OCI-LY7 (cell line): ENCODE measurements at regions not wholly inside any gene's neighbourhood (a gene's known extent, or its start where the extent isn't known, plus 50 kb on each side); places are given as distances from the start of the nearest gene placed in this dataset.
"Not testable (repeated sequence)": the region's sequence is repeated elsewhere in the genome, so short reads cannot be mapped to it uniquely, and the experiment has no call there.

ENCODE experiments used
- BruUV-seq: library from RNA; stranded (reverse); fragments of 400-500 nt; replicated peaks from 2 replicates; lab custom pipeline; 2021; lab: Mats Ljungman, UMichigan
- CTCF ChIA-PET: fragments of 300-600 bp; sonication (Branson Sonifier 250); formaldehyde crosslinking; loops from one replicate; lab custom pipeline; 2022; ENCODE audit warnings: antibody characterized with exemption; ENCODE audit not compliant: unreplicated experiment; lab: Charles Lee
- POLR2A ChIA-PET: fragments of 300-600 bp; sonication (Branson Sonifier 250); formaldehyde crosslinking; loops from one replicate; lab custom pipeline; 2022; ENCODE audit warnings: antibody characterized with exemption; lab: Charles Lee
- DNase-seq: peaks from one replicate; pipeline ENCODE4 v3.0.0-alpha.2; 2015; ENCODE audit warnings: low spot score
- H2AFZ ChIP-seq: fragments of 200-600 bp; sonication (generic), shearing (Covaris generic); 2 replicates; pipeline ENCODE4 v1.6.1; 2014; ENCODE audit warnings: mild to moderate bottlenecking, antibody characterized with exemption, low read length, moderate library complexity
- H3K27ac ChIP-seq: fragments of 200-600 bp; sonication (generic); 2 replicates; pipeline ENCODE4 v1.5.1; 2014; ENCODE audit warnings: mixed run types, low read depth, mild to moderate bottlenecking, moderate library complexity, low read length, inconsistent platforms; ENCODE audit not compliant: poor library complexity, severe bottlenecking
- H3K36me3 ChIP-seq: fragments of 200-600 bp; sonication (generic); 2 replicates; pipeline ENCODE4 v1.6.1; 2014; ENCODE audit warnings: mild to moderate bottlenecking, antibody characterized with exemption, low read length, moderate library complexity, mixed read lengths; ENCODE audit not compliant: insufficient read depth
- H3K4me1 ChIP-seq: fragments of 200-600 bp; sonication (generic); 2 replicates; pipeline ENCODE4 v1.5.1; 2014; ENCODE audit warnings: mild to moderate bottlenecking, low read length; ENCODE audit not compliant: insufficient read depth, poor library complexity, severe bottlenecking
- H3K4me2 ChIP-seq: fragments of 200-600 bp; sonication (generic); 2 replicates; pipeline ENCODE4 v1.6.1; 2014; ENCODE audit warnings: mild to moderate bottlenecking, low read length
- H3K4me3 ChIP-seq: fragments of 200-600 bp; sonication (generic); 2 replicates; pipeline ENCODE4 v1.5.1; 2014; ENCODE audit warnings: mild to moderate bottlenecking, low read depth, low read length; ENCODE audit not compliant: poor library complexity, severe bottlenecking
- H3K79me2 ChIP-seq: fragments of 200-600 bp; sonication (generic); 2 replicates; pipeline ENCODE4 v1.6.1; 2016; ENCODE audit warnings: low read depth, mild to moderate bottlenecking, low read length, moderate library complexity, mixed read lengths; ENCODE audit not compliant: insufficient read depth
- H3K9me2 ChIP-seq: fragments of 200-600 bp; sonication (generic); 2 replicates; pipeline ENCODE4 v1.6.1; 2016; ENCODE audit warnings: mild to moderate bottlenecking, low read length, mixed read lengths; ENCODE audit not compliant: insufficient read depth
- H3K9me3 ChIP-seq: fragments of 200-600 bp; sonication (generic); 2 replicates; pipeline ENCODE4 v1.6.1; 2014; ENCODE audit warnings: mild to moderate bottlenecking, mixed run types, low read length, mixed read lengths
- H4K20me1 ChIP-seq: fragments of 200-600 bp; sonication (generic); 2 replicates; pipeline ENCODE4 v1.6.1; 2014; ENCODE audit warnings: mild to moderate bottlenecking, antibody characterized with exemption, low read length, moderate library complexity, mixed read lengths; ENCODE audit not compliant: insufficient read depth
- CTCF ChIP-seq: fragments of 200-600 bp; sonication (generic); conservative IDR thresholded peaks from 2 replicates; pipeline ENCODE4 v1.5.1; 2014; ENCODE audit warnings: mild to moderate bottlenecking, antibody characterized with exemption, low read length, moderate library complexity, mixed read lengths
- EZH2phosphoT487 ChIP-seq: fragments of 200-600 bp; sonication (generic); IDR thresholded peaks from 2 replicates; pipeline ENCODE4 v1.6.1; 2018; ENCODE audit warnings: low read depth, borderline replicate concordance, mild to moderate bottlenecking, mixed run types, antibody characterized with exemption, low read length, moderate library complexity, mixed read lengths
- intact Hi-C: fragments of 100-400 bp; cut with micrococcal nuclease; formaldehyde crosslinking; loops from one replicate; pipeline ENCODE4 v1.10.0; 2022; ENCODE audit not compliant: unreplicated experiment

GRCh38 chr4:186846426-186846825 is 122.8 kb upstream of the FAT1 start:
- TF ChIP-seq EZH2phosphoT487 (no peak), CTCF (no peak)
- Histone ChIP-seq H4K20me1 (no peaks in the 10 kb centered on the region), H3K79me2 (no peaks in the 10 kb centered on the region), H3K4me2 (no peak overlapping the region), H3K9me2 (no peaks in the 10 kb centered on the region), H3K4me1 (no peaks in the 10 kb centered on the region), H3K36me3 (no peaks in the 10 kb centered on the region), H2AFZ (no peak overlapping the region), H3K27ac (no peak overlapping the region), H3K4me3 (no peak overlapping the region), H3K9me3 (no peaks in the 10 kb centered on the region)
- ChIA-PET CTCF (no interaction called here), POLR2A (interaction anchor here (0.6 kb wide), 1 partner anchor 150 kb away, joined by 6 read pairs; no protein-coding TSS in a partner anchor)
- BruUV-seq, result no TSS peak
- DNase-seq, result no peak
- intact Hi-C loops, result no loop called here

- H3K36me3 ChIP-seq, H3K79me2 ChIP-seq, BruUV-seq, H2AFZ ChIP-seq, H4K20me1 ChIP-seq, H3K4me3 ChIP-seq, DNase-seq, H3K4me2 ChIP-seq, H3K9me2 ChIP-seq, H3K27ac ChIP-seq, H3K4me1 ChIP-seq, H3K9me3 ChIP-seq, intact Hi-C loops, CTCF ChIA-PET: not testable (repeated sequence)
- POLR2A ChIA-PET, result interaction anchor here (0.6 to 0.7 kb wide), 2 partner anchors 12 to 138 kb away, joined by 3 to 4 read pairs; no protein-coding TSS in a partner anchor
Observed at GRCh38 chr4:186847429-186848131, 123.9 kb upstream of the FAT1 start.

- no peak overlapping the region for H3K27ac ChIP-seq
- H3K79me2 ChIP-seq, result no peaks in the 10 kb centered on the region
- ChIA-PET POLR2A (interaction anchor here (0.6 kb wide), 1 partner anchor 139 kb away, joined by 4 read pairs; no protein-coding TSS in a partner anchor), CTCF (no interaction called here)
- H3K4me2 ChIP-seq, result no peak overlapping the region
- no peaks in the 10 kb centered on the region for H3K9me3 ChIP-seq
- H3K9me2 ChIP-seq, result no peaks in the 10 kb centered on the region
- H2AFZ ChIP-seq, result no peak overlapping the region
- no peak for TF ChIP-seq EZH2phosphoT487
- TF ChIP-seq CTCF, result no peak
- no peak for DNase-seq
- intact Hi-C loops, result no loop called here
- no peak overlapping the region for H3K4me3 ChIP-seq
- no TSS peak for BruUV-seq
- no peaks in the 10 kb centered on the region for H3K4me1 ChIP-seq
- no peaks in the 10 kb centered on the region for H3K36me3 ChIP-seq
- no peaks in the 10 kb centered on the region for H4K20me1 ChIP-seq
Observed at GRCh38 chr4:186848437-186848836, 124.8 kb upstream of the FAT1 start.
